ENCODE measurements at regions not wholly inside any gene's neighbourhood (a gene's known extent, or its start where the extent isn't known, plus 50 kb on each side); places are given as distances from the start of the nearest gene placed in this dataset.

GRCh38 chr5:128750155-128750554 is 212.1 kb upstream of the FBN2 start:
- Histone ChIP-seq H3K4me1 (no peaks in the 10 kb centered on the region), H3K27ac (no peak overlapping the region), H3K4me3 (no peak overlapping the region), H3K9me3 (no peaks in the 10 kb centered on the region), H3K27me3 (no peaks in the 10 kb centered on the region), H3K36me3 (no peaks in the 10 kb centered on the region)
- DNase-seq (no peak), ATAC-seq (ENCODE audit: low FRiP score in 2 of 2) (no peak)
- TF ChIP-seq EP300 (IDR thresholded peaks at IDR 0.05) (no peak), POLR2A (IDR thresholded peaks at IDR 0.05) (no peak), POLR2AphosphoS5 (IDR thresholded peaks at IDR 0.05) (no peak), CTCF (IDR thresholded peaks at IDR 0.05) (no peak)
- WGBS, 2 donors, result 58 to 75% methylated on average over 1 of the region's 1 CpG

GRCh38 chr5:128757196-128757959 is 207.9 kb upstream of the SLC27A6 start:
- TF ChIP-seq EP300 (IDR thresholded peaks at IDR 0.05) (no peak), CTCF (IDR thresholded peaks at IDR 0.05) (no peak), POLR2AphosphoS5 (IDR thresholded peaks at IDR 0.05) (no peak), POLR2A (IDR thresholded peaks at IDR 0.05) (no peak)
- no peak overlapping the region for H3K27ac ChIP-seq
- WGBS, 2 donors, result 70 to 85% methylated on average over 3 of the region's 3 CpGs

GRCh38 chr5:128762661-128763306 is 202.5 kb upstream of the SLC27A6 start:
- ATAC-seq (ENCODE audit: low FRiP score in 2 of 2), result no peak

More at GRCh38 chr5:128757196-128757959, 207.9 kb upstream of the SLC27A6 start:
- H3K27me3 ChIP-seq, result no peaks in the 10 kb centered on the region
- no peak for ATAC-seq (ENCODE audit: low FRiP score in 2 of 2)
- H3K4me3 ChIP-seq, result no peak overlapping the region
- H3K9me3 ChIP-seq, result no peaks in the 10 kb centered on the region
- H3K36me3 ChIP-seq, result no peaks in the 10 kb centered on the region
- no peak for DNase-seq
- H3K4me1 ChIP-seq, result no peaks in the 10 kb centered on the region

GRCh38 chr5:128763321-128763720 is 202.0 kb upstream of the SLC27A6 start:
- no peak for ATAC-seq (ENCODE audit: low FRiP score in 2 of 2)
- Histone ChIP-seq H3K36me3 (no peaks in the 10 kb centered on the region), H3K27me3 (no peaks in the 10 kb centered on the region), H3K27ac (no peak overlapping the region), H3K4me1 (no peaks in the 10 kb centered on the region), H3K4me3 (no peak overlapping the region), H3K9me3 (no peaks in the 10 kb centered on the region)
- TF ChIP-seq CTCF (IDR thresholded peaks at IDR 0.05) (no peak), EP300 (IDR thresholded peaks at IDR 0.05) (no peak), POLR2A (IDR thresholded peaks at IDR 0.05) (no peak), POLR2AphosphoS5 (IDR thresholded peaks at IDR 0.05) (no peak)
- 52 to 64% methylated on average over 2 of the region's 2 CpGs for WGBS, 2 donors
- no peak for DNase-seq

More at GRCh38 chr5:128762661-128763306, 202.5 kb upstream of the SLC27A6 start:
- H3K4me3 ChIP-seq, result no peak overlapping the region
- H3K27me3 ChIP-seq, result no peaks in the 10 kb centered on the region
- no peak for TF ChIP-seq CTCF (IDR thresholded peaks at IDR 0.05)
- no peak for TF ChIP-seq POLR2AphosphoS5 (IDR thresholded peaks at IDR 0.05)
- no peak for TF ChIP-seq POLR2A (IDR thresholded peaks at IDR 0.05)
- TF ChIP-seq EP300 (IDR thresholded peaks at IDR 0.05), result no peak
- no peak for DNase-seq
- no peaks in the 10 kb centered on the region for H3K9me3 ChIP-seq
- 80% methylated on average over 10 of the region's 10 CpGs for WGBS, 2 donors
- H3K27ac ChIP-seq, result no peak overlapping the region
- H3K36me3 ChIP-seq, result no peaks in the 10 kb centered on the region
- H3K4me1 ChIP-seq, result no peaks in the 10 kb centered on the region
